Astrocyte of the spinal cord (primary cell): ENCODE measurements at regions not wholly inside any gene's neighbourhood (a gene's known extent, or its start where the extent isn't known, plus 50 kb on each side); places are given as distances from the start of the nearest gene placed in this dataset.
A peak's percentile ranks its signal among the peaks of the same experiment; 100 is the strongest.

Experiments
- DNase-seq: peaks from one replicate; pipeline ENCODE4 v3.0.0; 2011; ENCODE audit warnings: low read depth, low spot score
- H3K4me3 ChIP-seq: 2 replicates; pipeline ENCODE4 v1.5.1; 2011; ENCODE audit warnings: low read depth, mild to moderate bottlenecking, low read length, moderate library complexity
- in situ Hi-C: cut with HindIII; loops from 2 replicates; pipeline ENCODE4 v1.10.0; 2017; ENCODE audit warnings: low sequenced_read_pairs
- TF ChIP-seq, protein P1 (sequence below): IDR thresholded peaks from 2 replicates; pipeline ENCODE4 v1.5.1; 2012; ENCODE audit warnings: low read depth, mild to moderate bottlenecking, low read length, inconsistent platforms

DNA sequence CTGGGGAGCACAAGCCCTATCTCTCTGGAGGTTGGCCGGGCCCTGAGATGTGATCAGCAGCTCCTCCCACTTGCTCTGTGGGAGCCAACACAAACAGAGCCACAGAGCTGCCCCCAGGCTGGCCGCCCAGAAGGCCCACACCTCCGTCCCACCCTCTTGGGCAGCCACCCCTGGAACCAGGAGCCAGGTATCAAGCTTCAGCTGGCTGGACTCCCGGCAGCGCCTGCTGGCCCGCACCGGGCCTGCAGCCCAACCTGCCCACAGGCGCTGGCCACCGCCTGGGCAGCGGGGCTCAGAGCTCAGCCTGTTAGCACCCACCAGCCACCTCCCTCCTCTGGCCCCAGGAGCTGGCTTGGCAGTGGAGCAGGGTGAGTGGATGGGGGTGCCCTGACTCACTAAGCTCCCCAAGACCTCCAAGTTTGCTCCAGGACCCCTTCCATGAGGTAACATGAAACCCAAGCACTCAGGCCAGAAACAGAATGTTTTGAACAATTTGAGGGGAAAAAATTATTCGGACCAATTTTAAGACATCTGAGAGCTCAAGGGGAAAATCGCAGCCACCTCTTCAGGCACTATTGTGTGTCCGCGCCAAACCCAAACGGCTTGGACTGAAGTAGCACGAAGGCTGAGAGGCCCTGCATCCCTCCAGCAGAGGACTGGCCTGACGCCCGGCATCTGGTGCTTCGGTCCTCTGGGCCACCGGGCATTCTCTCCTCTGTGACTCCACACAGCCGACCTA lies 450.8 kb downstream of the SOX6 start:
- DNase-seq = no peak
- TF ChIP-seq, protein P1, sequence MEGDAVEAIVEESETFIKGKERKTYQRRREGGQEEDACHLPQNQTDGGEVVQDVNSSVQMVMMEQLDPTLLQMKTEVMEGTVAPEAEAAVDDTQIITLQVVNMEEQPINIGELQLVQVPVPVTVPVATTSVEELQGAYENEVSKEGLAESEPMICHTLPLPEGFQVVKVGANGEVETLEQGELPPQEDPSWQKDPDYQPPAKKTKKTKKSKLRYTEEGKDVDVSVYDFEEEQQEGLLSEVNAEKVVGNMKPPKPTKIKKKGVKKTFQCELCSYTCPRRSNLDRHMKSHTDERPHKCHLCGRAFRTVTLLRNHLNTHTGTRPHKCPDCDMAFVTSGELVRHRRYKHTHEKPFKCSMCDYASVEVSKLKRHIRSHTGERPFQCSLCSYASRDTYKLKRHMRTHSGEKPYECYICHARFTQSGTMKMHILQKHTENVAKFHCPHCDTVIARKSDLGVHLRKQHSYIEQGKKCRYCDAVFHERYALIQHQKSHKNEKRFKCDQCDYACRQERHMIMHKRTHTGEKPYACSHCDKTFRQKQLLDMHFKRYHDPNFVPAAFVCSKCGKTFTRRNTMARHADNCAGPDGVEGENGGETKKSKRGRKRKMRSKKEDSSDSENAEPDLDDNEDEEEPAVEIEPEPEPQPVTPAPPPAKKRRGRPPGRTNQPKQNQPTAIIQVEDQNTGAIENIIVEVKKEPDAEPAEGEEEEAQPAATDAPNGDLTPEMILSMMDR = no peak
- H3K4me3 ChIP-seq = no peak overlapping the region
- in situ Hi-C loops = no loop called here

DNA sequence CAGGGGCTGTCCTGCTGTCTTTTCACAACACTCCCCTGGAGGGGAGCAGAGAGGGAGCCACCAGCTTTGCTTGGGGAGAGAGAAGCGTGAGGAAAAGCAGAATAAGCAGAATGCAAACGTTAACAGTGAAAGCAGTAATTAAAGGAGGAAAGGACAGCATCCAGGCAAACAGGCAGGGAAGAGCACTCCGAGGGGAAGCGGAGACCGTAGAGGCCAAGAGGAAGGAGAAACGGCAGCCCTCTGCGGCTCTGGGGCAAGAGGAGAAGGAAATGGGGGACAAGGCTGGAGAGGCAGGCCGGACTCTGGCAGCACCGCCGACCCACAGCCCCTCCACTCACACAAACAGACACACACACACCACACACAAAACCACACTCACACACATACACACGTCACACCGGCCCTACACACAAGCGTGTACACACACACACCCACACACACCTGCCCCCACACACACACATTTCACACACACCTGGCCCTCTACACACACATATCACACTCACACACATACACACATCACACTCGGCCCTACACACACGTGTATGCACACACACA lies 449.8 kb downstream of the SOX6 start:
- H3K4me3 ChIP-seq = no peak overlapping the region
- DNase-seq = no peak
- TF ChIP-seq, protein P1 = no peak
- in situ Hi-C loops = no loop called here

DNA sequence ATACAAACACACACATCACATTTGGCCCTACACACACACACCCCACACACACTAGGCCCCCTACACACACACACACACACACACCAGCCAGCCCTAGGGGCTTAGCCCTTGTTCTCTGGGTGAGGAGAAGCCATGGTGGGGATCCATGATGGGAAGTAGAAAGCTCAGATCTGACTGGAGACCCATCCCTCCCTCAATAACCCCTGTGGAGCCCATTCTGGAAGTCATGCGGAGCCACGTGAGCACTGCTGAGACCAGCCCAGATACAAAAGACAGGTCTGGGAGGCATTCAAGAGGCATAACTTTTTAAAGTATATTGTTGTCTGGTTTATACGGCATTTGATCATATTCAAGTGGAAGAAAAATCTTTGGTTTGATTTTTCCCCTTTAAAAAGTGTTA lies 448.5 kb downstream of the SOX6 start:
- DNase-seq = no peak
- in situ Hi-C loops = no loop called here

DNA sequence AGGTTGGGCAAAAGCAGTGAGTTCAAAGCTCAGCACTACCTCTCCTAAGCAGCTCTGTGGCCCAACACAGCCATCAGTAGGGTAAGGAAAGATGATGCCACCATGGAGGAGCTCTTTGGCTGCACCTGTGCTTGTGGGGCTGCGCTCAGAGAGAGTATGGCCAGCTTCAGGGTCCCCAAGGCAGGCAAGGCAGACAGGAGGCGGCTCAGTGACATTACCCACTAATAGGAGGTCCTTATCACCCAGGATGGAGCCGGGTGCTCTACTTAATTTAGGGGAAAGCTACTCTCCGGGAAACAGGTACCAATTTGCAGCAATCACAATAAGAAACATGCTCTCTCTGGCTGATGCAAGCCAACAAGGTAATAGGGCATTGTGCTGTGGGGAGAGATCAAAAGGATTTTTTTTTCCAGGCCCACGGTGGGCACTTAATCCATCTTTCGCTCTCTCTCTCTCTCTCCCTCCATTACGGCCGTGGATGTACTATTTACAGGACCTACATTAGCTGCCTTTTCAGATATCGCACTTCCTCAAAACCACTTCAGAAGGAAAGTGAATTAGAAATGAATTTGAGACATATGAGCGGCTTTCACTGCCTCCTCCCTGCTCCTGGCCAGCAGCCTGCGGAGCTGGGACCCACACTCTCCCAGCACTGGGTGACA lies 446.3 kb downstream of the SOX6 start:
- no peak for DNase-seq
- H3K4me3 ChIP-seq = no peak overlapping the region
- TF ChIP-seq, protein P1 = no peak
- in situ Hi-C loops = no loop called here

More for the DNA sequence above, 448.5 kb downstream of the SOX6 start:
- TF ChIP-seq, protein P1 = no peak
- H3K4me3 ChIP-seq = no peak overlapping the region

DNA sequence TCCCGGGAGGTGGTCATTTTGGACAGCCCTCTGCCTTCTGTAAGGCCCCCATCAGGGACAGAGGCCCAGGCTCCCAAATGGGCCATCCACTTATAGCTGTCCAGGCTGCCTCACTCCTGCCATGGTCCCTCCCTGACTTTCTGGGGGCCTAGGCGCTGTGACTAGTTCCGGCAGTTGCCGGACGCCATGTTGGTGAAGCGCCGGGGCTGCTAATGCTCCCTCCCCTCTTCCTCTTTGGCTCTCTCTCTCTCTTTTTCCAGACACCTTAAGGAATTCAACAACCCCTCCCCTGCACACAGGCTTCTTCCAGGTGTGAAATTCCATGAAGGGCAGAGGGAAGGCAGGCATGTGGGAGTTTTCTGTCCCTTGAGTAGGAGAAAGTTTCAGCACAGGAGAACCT lies 445.6 kb downstream of the SOX6 start:
- no peak overlapping the region for H3K4me3 ChIP-seq
- no peak for DNase-seq
- TF ChIP-seq, protein P1 = no peak
- in situ Hi-C loops = no loop called here

DNA sequence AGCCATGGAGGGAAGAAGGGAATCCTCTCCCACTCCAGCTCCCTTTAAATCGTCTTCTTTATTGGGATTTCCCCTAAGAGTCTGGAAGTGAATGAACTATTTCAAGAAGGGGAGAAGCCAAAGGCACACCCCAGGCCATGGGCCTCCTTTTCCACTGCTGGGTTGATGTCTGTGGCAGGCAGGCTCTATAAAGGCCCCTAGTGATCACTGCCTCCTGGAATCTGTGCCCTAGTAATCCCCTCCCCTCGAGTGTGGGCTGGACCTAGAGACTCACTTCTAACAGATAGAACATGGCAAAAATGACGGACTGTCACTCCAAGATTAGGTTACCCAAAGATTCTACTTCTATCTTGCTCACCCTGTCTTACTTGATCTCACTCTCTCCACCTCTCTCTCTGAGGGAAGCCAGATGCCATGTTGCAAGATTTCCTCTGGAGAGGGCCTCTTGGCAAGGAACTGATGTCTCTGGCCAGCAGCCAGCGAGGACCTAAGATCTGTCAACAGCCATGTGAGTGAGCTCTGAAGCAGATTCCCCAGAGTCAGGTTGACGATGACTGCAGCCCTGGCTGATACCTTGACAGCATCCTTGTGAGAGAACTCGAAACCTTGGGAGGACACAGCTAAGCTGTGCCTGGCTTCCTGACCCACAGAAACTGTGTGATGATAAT lies 444.8 kb downstream of the SOX6 start:
- peak; percentile 14 for DNase-seq
- TF ChIP-seq, protein P1 = no peak
- H3K4me3 ChIP-seq = no peak overlapping the region
- in situ Hi-C loops = no loop called here
